Ecto neural progenitor cell (in vitro differentiated cells): ENCODE measurements at regions not wholly inside any gene's neighbourhood (a gene's known extent, or its start where the extent isn't known, plus 50 kb on each side); places are given as distances from the start of the nearest gene placed in this dataset.
"Not testable (repeated sequence)": the region's sequence is repeated elsewhere in the genome, so short reads cannot be mapped to it uniquely, and the experiment has no call there.

Source experiments
- DNase-seq: peaks from one replicate; pipeline ENCODE4 v3.0.0-alpha.2; 2018; ENCODE audit warnings: low spot score

- DNase-seq, result peak; percentile 49
Observed at GRCh38 chrX:128781506-128781905, 729.3 kb upstream of the ACTRT1 start.

- DNase-seq, result no peak
Observed at GRCh38 chrX:128780934-128781333, 728.7 kb upstream of the ACTRT1 start.

GRCh38 chrX:128769495-128769894, 717.3 kb upstream of the ACTRT1 start:
- DNase-seq, result no peak

- DNase-seq, result no peak
Observed at GRCh38 chrX:128759745-128760144, 707.5 kb upstream of the ACTRT1 start.

GRCh38 chrX:128759177-128759576, 707.0 kb upstream of the ACTRT1 start:
- no peak for DNase-seq

GRCh38 chrX:128754130-128754529, 701.9 kb upstream of the ACTRT1 start:
- no peak for DNase-seq

- no peak for DNase-seq
Observed at GRCh38 chrX:128739539-128739938, 687.3 kb upstream of the ACTRT1 start.

GRCh38 chrX:128728943-128729342, 676.7 kb upstream of the ACTRT1 start:
- DNase-seq, result no peak

GRCh38 chrX:128717635-128718578, 665.7 kb upstream of the ACTRT1 start:
- no peak for DNase-seq

- no peak for DNase-seq
Observed at GRCh38 chrX:128714425-128714824, 662.2 kb upstream of the ACTRT1 start.

GRCh38 chrX:128699716-128700285, 647.6 kb upstream of the ACTRT1 start:
- no peak for DNase-seq

- DNase-seq, result no peak
Observed at GRCh38 chrX:128698573-128699181, 646.5 kb upstream of the ACTRT1 start.

GRCh38 chrX:128691872-128692271, 639.7 kb upstream of the ACTRT1 start:
- DNase-seq, result no peak

GRCh38 chrX:128685387-128685786, 633.2 kb upstream of the ACTRT1 start:
- no peak for DNase-seq

GRCh38 chrX:128676651-128677050, 624.4 kb upstream of the ACTRT1 start:
- DNase-seq, result no peak

- not testable (repeated sequence) for DNase-seq
Observed at GRCh38 chrX:128674326-128675086, 622.3 kb upstream of the ACTRT1 start.

GRCh38 chrX:128664211-128664610, 612.0 kb upstream of the ACTRT1 start:
- DNase-seq, result no peak

- DNase-seq, result no peak
Observed at GRCh38 chrX:128653524-128654060, 601.4 kb upstream of the ACTRT1 start.

- no peak for DNase-seq
Observed at GRCh38 chrX:128650326-128650725, 598.1 kb upstream of the ACTRT1 start.

- no peak for DNase-seq
Observed at GRCh38 chrX:128634754-128635153, 582.6 kb upstream of the ACTRT1 start.

GRCh38 chrX:128623361-128623760, 571.2 kb upstream of the ACTRT1 start:
- DNase-seq, result no peak

- no peak for DNase-seq
Observed at GRCh38 chrX:128622296-128622695, 570.1 kb upstream of the ACTRT1 start.
